GM21515 (cell line): ENCODE measurements at regions not wholly inside any gene's neighbourhood (a gene's known extent, or its start where the extent isn't known, plus 50 kb on each side); places are given as distances from the start of the nearest gene placed in this dataset.

Experiments used
- ATAC-seq: cut with Tn5 transposase; IDR thresholded peaks from one replicate; pipeline ENCODE4 v1.9.1; 2021; ENCODE audit not compliant: unreplicated experiment

DNA sequence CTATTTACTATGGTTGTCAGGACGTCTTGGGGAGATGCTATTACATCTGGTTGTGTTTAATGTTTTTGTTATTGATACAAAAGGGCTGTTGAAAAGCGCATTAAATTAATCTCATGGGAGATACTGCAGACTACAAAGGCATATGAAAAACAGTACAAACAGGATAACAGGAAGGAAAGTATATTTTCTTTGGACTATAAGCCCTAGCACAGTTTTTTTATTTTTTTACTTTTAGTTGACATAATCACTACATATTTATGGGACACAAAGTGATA is 341.3 kb downstream of the ARL4A start:
- ATAC-seq: no peak

DNA sequence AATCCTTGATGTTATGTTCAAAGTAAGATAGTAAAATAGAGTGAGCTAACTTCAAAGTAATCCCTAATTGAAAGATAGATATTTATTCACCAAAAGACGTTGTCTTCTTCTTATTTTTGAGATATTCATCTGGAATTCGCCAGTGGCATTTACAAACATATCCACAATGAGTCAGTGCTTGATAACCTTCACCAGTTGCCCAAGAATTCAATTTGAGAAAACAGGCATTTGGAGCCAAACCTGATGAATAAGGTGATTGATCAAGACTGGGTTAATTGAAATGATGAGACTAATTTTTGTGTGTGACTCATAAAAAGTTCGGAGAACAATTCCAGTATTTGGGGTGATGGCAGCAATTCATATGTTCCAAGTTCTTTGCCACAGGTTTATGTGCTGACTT is 344.0 kb downstream of the ARL4A start:
- ATAC-seq: no peak

DNA sequence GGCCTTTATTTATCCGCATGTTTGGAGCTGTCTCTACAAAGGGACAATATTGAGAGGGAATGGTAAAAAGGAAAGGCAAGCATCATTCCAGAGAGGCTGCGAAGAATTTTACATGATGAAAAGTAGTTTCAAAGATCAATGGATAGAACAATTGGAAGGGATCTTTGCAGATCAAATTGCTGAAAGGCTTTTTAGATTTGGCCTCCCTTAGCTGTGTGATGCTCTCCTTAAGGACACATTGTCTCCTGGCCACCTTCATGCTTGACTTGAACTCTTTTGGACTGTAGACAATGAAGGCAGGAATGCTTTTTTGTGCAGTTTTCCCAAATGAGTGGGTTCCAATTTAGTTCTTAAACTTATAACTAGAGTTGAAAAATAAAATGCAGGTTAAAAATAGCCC is 344.7 kb downstream of the ARL4A start:
- ATAC-seq: no peak

GRCh38 chr7:13032576-13032975 is 345.1 kb downstream of the ARL4A start:
- ATAC-seq: no peak

- ATAC-seq: no peak
These were observed 347.3 kb downstream of the ARL4A start for GRCh38 chr7:13034693-13035092.

- no peak for ATAC-seq
These were observed 347.8 kb downstream of the ARL4A start for GRCh38 chr7:13035233-13035632.

- no peak for ATAC-seq
These were observed 348.9 kb downstream of the ARL4A start for GRCh38 chr7:13036256-13036780.

DNA sequence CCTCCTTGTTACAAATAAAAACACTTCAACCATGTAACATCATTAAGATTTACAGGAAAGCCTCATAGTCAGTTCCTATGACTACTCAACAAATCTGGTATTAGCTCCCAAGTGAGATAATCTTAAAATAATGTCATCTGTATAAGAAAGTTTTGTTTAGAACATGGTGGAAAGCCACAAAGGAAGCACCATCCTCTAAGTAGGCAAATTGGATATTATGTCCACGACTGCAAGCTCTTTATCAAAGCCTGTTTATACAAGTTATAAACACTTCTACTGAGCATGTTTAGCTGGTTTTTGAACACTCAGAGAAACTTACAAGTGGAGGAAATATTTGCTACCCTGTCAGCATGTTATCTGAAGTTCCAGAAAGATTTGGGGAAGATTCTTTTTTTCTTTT is 349.8 kb downstream of the ARL4A start:
- ATAC-seq: no peak

- ATAC-seq: no peak
These were observed 354.0 kb downstream of the ARL4A start for GRCh38 chr7:13041368-13041988.

- ATAC-seq: no peak
These were observed 355.3 kb downstream of the ARL4A start for GRCh38 chr7:13042605-13043236.

DNA sequence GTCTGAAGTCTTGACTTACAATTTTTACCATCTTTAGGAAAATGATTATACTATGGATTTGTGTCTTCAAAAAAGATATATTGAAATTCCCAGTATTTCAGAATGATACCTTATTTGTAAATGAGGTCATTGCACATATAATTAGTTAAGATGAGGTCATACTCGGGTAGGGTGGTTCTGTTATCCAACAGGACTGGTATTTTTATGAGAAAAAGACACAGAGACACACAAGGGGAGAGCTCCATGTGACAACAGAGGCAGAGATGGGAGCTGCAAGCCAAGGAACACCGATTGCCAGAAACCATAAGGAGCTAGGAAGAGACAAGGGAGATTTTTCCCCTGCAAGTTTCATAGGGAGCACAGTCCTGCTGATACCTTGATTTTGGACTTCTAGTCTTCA is 356.9 kb downstream of the ARL4A start:
- ATAC-seq: no peak

DNA sequence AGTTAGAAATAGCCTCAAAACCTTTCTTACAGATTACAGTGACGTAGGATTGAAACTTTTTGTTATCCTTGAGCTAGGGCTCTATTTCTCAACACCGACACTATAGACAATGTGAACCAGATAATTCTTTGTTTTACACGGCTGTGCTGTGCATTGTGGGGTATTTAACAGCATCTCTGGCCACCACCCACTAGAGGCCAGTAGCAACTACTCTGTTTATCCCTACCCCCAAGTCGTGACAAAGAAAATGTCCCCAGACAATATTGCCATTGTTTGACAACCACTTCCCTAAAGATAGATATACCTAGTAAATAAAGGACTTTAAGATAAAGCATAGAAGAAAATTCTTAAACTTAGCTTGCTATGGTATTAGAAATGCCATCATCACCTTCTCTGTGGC is 359.6 kb downstream of the ARL4A start:
- no peak for ATAC-seq

DNA sequence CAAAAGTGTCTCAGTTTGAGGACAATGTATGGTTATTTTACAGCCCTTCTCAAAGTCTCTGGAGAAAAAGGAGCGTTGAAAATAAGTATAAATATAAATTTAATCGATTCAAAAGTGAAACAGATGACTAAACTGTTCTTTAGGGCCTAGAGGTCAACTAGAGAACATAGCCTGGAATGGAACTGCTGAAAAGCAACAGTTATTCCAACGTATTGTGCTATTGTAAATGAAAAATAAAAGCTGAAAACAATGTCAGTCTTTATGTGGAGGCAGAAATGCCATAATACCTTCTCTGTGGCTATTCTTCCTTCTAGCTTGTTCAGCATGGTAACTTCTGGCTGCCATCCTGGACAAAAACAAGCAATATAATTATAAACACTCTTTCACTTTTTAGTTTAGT is 362.5 kb downstream of the ARL4A start:
- ATAC-seq: no peak

GRCh38 chr7:13050703-13051102 is 363.3 kb downstream of the ARL4A start:
- ATAC-seq: no peak

- no peak for ATAC-seq
These were observed 368.4 kb downstream of the ARL4A start for GRCh38 chr7:13055732-13056368.

GRCh38 chr7:13057462-13058200 is 370.2 kb downstream of the ARL4A start:
- ATAC-seq: peak; percentile 96

DNA sequence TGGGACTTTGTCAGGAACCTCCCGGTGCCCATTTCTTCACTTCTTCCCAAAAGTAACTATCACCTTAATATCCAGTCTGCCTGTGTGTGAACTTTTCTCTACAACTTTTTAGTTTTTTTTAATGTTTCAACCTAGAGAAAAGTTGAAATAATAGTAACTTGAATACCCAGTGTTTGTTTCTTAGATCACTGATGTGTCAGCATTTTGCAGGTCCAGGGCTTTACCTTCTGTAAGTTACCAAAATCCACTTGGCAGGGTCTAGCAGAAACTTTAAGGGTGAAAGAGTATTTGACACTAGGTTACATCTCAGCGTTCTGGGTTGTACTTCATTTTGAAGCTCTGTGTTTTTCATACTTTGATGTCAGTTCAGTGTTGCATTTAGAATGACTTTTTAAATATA is 372.7 kb downstream of the ARL4A start:
- no peak for ATAC-seq

- no peak for ATAC-seq
These were observed 373.7 kb downstream of the ARL4A start for GRCh38 chr7:13061115-13061514.

DNA sequence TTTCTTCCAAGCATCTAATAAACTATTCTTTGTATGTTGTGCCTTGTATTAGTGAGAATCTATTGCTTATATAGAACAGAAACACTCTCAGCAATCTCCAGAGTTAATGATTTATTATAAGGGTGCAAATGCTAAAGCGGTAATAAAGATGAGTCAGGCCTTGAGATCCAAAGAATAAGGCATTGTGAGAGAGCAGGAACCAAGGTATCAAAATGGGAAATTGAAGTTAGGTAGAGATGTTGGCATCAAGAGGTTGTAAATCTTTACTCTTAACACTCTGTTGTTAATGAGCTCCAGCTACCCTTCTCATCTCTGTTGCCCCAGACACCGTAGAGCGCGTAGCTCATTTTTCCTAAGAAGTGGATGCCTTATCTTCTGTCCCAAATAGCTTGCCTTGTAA is 375.2 kb downstream of the ARL4A start:
- no peak for ATAC-seq

DNA sequence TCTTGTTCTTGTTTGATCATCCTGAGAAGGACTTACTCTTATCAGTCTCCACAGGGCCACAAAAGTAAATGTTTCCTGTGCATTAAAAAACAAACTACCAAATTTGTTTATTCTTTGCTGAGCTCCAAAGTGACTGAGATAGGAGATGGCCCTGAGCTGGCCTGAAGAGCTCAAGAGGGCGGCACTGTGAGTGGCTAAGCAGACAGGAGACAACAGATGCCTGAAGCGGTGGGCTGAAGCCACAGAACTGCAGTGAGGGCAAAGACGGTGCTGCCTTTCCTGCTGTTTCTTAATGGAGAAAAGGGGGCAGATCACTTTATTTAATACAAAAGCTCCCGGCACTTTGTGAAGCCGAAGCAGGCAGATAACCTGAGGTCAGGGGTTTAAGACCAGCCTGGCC is 379.6 kb downstream of the ARL4A start:
- no peak for ATAC-seq

- no peak for ATAC-seq
These were observed 380.6 kb downstream of the ARL4A start for GRCh38 chr7:13068032-13068431.

GRCh38 chr7:13069841-13070240 is 382.4 kb downstream of the ARL4A start:
- ATAC-seq: no peak
